Fibroblast of gingiva (primary cell): ENCODE measurements at regions not wholly inside any gene's neighbourhood (a gene's known extent, or its start where the extent isn't known, plus 50 kb on each side); places are given as distances from the start of the nearest gene placed in this dataset.
"Not testable (repeated sequence)": the region's sequence is repeated elsewhere in the genome, so short reads cannot be mapped to it uniquely, and the experiment has no call there.

Source experiments
- DNase-seq: peaks from one replicate; pipeline ENCODE4 v3.0.0-alpha.2; 2011; ENCODE audit warnings: low read depth

DNA sequence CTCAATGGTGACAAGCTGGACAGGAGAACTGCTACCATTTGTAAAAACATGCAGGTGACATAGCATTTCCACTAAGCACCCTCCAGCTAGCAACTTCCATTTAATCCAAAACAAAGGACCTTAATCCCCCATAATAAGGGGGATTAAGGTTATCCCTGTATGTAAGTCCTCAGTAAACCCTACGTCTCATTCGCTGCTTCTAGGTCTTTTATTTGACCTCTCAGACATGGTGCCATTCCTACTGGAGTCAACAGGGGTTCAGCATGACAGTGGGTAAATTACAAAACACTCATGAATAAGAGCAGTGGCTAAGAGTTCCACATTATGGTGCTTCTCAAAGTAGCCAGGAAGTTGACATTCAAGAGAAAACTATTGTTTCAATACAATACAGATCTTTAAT lies 121.8 kb upstream of the CAV2 start:
- no peak for DNase-seq

- DNase-seq: peak; percentile 63
Observed at GRCh38 chr7:116380025-116380424, 119.5 kb upstream of the CAV2 start.

DNA sequence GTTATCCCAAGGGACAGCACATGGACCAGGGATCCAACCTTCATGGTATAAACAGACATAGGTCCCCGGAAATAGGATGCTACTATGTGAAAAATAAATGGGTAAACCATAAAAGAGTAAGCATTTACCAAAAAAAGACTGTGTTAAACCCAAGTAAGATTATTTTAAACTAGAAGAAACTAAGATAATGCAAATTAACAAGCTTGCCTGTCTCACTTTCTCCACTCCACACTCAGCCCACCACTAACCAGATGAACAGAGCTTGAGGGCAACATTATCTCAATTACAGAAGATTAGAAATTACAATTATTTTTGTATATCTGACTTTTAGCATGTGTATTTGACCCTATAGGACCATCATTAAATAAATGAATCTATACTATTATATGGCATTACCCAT lies 117.2 kb upstream of the CAV2 start:
- DNase-seq: no peak

- DNase-seq: peak; percentile 22
Observed at GRCh38 chr7:116384936-116385635, 114.5 kb upstream of the CAV2 start.

DNA sequence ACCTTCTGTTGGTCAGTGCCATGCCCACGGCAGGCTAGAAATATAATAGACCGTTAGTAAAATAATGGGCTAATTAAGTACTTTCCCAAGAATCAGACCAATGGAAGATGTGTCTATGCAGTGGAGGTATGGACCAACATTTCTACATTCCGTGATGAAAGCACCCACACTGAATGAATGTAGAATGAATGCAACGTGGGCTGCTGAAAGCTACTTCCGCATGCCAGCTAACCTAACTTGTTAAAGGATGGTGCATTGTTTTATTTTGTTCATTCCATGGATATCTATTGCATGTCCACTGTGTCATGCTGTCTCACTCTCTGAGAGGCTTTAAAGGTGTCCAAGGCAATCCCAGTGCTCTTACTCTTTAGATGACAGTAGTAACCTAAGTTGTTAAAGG lies 112.9 kb upstream of the CAV2 start:
- DNase-seq: no peak

- DNase-seq: no peak
Observed at GRCh38 chr7:116390363-116390762, 109.2 kb upstream of the CAV2 start.

GRCh38 chr7:116392806-116393205 lies 106.7 kb upstream of the CAV2 start:
- DNase-seq: no peak

- no peak for DNase-seq
Observed at GRCh38 chr7:116393654-116394053, 105.9 kb upstream of the CAV2 start.

GRCh38 chr7:116394106-116394505 lies 105.4 kb upstream of the CAV2 start:
- no peak for DNase-seq

DNA sequence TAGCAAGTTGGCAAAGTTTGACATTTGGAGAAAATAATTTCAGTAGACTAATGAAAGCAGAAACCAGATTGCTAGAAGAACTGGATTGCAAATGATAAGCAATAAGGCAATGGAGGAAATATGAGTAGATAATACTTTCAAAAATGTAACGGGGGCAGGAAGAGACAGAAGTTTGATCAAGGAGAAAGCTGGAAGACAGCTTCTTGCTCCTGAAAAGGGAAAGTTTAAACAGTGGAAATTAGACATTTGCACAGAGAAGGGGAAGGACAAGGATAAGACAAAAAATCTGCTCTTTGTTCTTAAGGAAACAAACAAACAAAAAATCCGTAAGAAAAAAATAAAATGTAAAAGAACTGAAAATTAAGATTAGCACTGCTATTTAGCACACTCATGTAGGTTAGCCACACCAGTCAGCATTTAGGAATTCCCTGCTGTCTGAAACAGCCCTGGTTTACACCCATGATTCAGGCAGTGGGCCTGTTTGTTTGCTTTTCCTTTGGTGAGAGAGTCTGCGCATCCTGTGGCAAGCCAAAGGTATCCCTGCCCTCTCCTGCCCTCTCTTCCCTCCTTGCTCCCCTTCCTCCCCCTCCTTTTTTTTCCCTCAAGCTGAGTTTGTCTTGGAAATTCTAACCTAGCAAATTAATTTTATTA lies 104.3 kb upstream of the CAV2 start:
- DNase-seq: peak; percentile 68

DNA sequence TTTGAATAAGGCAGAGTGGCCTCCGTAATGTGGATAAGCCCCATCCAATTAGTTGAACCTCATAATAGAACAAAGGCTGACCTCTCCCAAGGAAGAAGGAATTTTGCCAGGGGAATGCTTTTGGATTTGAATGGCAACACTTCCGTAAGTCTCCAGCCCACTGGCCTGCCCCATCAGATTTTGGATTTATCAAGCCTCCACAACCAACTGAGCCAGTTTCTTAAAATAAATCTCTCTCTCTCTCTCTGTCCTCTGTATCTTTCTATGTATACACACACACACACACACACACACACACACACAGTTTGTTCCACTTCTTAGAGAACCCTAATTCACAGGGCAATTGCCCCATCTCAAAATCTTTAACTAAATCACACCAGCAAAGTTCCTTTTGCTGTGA lies 100.9 kb upstream of the CAV2 start:
- DNase-seq: no peak

- DNase-seq: no peak
Observed at GRCh38 chr7:116399819-116400218, 99.7 kb upstream of the CAV2 start.

DNA sequence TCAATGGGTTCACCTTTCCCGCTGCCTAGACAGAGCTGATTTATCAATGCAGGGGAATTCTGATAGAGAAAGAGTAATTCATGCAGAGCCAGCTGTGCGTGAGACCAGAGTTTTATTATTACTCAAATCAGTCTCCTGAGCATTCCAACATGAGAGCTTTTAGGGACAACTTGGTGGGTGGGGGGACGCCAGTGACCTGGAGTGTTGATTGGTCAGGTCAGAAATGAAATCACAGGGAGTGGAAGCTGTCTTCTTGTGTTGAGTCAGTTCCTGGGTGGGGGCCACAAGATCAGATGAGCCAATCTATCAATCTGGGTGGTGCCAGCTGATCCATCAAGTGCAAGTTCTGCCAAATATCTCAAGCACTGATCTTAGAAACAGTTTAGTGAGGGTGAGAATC lies 99.0 kb upstream of the CAV2 start:
- no peak for DNase-seq

DNA sequence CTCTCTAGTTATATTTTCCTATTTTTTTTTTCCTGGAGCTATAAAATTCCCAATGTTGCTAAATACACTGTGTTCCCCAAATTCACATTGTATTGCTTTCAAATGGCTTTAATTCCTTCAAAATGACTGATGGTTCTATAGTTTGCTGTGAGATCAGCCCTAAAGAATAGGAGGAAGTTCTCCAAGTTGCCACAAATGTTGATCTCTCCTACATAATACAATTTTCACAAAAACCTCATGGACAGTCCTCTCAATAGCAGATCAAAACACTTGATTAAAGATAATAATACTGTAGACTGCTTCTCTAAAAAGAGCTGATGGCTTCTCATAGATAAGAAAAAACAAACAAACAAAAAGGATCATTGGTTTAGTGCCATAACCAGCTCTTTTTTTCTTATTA lies 97.8 kb upstream of the CAV2 start:
- no peak for DNase-seq

DNA sequence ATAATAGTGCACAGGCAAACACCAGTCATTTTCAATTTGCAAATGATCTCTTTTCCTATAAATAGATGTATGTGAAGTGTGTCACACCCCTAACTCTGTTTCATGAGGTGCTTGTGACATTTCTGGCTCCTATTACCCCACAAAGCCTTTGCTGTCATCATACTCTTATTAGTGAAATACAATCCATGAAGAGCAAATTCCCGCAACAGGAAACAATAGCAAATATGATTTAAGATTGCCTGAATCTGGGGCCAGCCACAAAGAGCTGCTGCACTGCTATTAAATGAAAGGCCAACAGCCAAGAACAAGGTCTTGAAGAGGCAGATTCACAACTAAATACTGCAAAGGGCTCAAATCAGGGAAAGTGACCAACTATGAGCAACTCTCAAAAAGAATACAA lies 96.3 kb upstream of the CAV2 start:
- peak; percentile 86 for DNase-seq

DNA sequence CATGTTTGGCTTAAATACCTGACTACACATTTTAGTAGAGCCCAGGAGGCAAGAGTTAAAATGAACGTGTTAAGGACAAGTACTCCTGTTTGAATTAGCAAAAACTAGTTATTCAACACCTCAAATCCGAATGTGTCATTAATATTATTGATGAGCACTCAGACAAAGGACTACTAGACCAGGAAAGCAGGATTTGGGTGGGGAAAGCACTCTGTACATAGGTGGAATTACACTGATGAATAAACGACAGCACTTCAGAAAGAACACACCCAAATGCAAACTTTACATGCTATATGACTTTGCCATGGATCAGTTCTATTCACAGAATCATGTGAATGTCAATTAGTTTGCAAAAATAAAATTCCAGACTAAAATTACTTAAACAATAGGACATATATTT lies 95.1 kb upstream of the CAV2 start:
- DNase-seq: no peak

DNA sequence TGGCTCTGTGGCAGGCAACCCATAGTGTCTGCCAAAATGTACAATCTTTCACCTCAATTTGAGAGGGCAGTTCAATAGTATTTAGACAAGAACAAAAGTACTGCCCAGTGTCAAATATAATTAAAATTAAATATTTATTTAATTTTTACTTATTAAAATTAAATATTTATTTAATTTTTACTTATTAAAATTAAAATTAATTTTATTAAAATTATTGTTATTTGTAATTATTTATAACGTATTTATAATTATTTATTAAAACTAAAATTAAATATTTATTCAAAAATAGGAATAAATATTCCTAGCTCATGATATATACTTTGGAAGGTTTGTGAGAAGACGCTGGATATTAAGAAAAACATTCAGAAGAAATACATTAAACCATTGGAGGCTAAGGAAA lies 93.7 kb upstream of the CAV2 start:
- no peak for DNase-seq

DNA sequence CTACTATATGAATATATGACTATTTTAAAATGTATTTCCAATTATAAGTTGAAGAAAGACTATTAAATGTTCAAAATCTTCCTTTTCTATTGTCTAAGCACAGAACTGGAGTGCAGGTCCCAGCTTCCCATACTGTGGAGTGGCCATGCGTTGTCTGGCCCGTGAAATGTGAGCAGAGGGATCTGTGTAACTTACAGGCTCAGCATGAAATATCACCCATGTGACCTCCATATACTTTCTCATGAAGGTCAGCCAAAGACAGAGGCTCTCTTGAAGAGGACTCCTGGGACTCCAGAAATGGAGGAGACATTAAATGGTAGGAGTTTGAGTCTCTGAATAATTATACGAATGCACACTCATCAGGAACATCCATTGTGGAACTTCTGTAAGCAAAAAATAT lies 92.4 kb upstream of the CAV2 start:
- no peak for DNase-seq

DNA sequence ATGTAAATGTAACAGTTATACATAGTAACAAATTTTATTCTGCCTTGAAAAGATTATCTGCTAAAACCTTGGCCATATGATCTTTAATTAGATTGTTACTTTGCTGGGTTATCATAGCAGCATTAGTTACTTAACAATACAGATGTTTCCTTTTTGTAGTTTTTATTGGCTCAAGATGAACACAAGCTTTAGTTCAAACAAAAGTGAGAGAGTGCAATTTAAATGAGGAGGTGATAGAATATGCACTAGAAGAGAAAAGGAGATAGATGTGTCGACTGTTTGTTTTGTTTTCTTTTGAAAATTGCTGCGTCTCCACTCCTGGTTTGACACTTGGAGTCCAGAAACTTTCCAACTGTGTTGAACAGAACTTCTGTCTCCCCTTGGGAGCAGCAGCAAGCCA lies 91.4 kb upstream of the CAV2 start:
- DNase-seq: no peak

DNA sequence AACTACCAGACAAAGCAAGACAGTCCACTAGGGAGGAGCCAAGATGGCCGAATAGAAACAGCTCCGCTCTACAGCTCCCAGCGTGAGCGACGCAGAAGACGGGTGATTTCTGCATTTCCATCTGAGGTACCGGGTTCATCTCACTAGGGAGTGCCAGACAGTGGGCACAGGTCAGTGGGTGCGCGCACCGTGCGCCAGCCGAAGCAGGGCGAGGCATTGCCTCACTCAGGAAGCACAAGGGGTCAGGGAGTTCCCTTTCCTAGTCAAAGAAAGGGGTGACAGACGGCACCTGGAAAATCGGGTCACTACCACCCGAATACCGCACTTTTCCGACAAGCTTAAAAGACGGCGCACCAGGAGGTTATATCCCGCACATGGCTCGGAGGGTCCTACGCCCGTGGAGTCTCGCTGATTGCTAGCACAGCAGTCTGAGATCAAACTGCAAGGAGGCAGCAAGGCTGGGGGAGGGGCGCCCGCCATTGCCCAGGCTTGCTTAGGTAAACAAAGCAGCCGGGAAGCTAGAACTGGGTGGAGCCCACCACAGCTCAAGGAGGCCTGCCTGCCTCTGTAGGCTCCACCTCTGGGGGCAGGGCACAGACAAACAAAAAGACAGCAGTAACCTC lies 90.6 kb upstream of the CAV2 start:
- DNase-seq: not testable (repeated sequence)

DNA sequence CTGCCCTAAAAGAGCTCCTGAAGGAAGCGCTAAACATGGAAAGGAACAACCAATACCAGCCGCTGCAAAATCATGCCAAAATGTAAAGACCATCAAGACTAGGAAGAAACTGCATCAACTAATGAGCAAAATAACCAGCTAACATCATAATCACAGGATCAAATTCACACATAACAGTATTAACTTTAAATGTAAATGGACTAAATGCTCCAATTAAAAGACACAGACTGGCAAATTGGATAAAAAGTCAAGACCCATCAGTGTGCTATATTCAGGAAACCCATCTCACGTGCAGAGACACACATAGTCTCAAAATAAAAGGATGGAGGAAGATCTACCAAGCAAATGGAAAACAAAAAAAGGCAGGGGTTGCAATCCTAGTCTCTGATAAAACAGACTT lies 88.8 kb upstream of the CAV2 start:
- DNase-seq: not testable (repeated sequence)

- DNase-seq: no peak
Observed at GRCh38 chr7:116417593-116418345, 81.8 kb upstream of the CAV2 start.

- DNase-seq: no peak
Observed at GRCh38 chr7:116418524-116418923, 81.0 kb upstream of the CAV2 start.
